Neural progenitor cell (in vitro differentiated cells): ENCODE measurements at regions not wholly inside any gene's neighbourhood (a gene's known extent, or its start where the extent isn't known, plus 50 kb on each side); places are given as distances from the start of the nearest gene placed in this dataset.

ENCODE experiments used
- DNase-seq: peaks from one replicate; pipeline ENCODE4 v3.0.0-alpha.2; 2016; ENCODE audit warnings: low spot score
- H2AFZ ChIP-seq: fragments of 200-600 bp; sonication (generic); replicated peaks from 2 replicates; pipeline ENCODE4 v1.6.1; 2016; ENCODE audit warnings: antibody characterized with exemption
- H3F3A ChIP-seq: fragments of 200-600 bp; sonication (generic); 2 replicates; pipeline ENCODE4 v1.6.1; 2016; ENCODE audit warnings: antibody characterized with exemption, low read depth
- H3K27ac ChIP-seq: fragments of 200-600 bp; sonication (generic); 2 replicates; pipeline ENCODE4 v1.5.1; 2016; ENCODE audit warnings: mild to moderate bottlenecking
- H3K27me3 ChIP-seq: fragments of 200-600 bp; sonication (generic); 2 replicates; pipeline ENCODE4 v1.6.1; 2016; ENCODE audit warnings: mild to moderate bottlenecking, moderate library complexity
- H3K36me3 ChIP-seq: fragments of 200-600 bp; sonication (generic); 2 replicates; pipeline ENCODE4 v1.5.1; 2016
- H3K4me1 ChIP-seq: fragments of 200-600 bp; sonication (generic); 2 replicates; pipeline ENCODE4 v1.6.1; 2016; ENCODE audit warnings: mixed run types
- H3K4me2 ChIP-seq: fragments of 200-600 bp; sonication (generic); 2 replicates; pipeline ENCODE4 v1.6.1; 2016
- H3K4me3 ChIP-seq: fragments of 200-600 bp; sonication (generic); 2 replicates; pipeline ENCODE4 v1.5.1; 2016
- H3K79me2 ChIP-seq: fragments of 200-600 bp; sonication (generic); 2 replicates; pipeline ENCODE4 v1.6.1; 2016; ENCODE audit warnings: low read depth
- H3K9ac ChIP-seq: fragments of 200-600 bp; sonication (generic); 2 replicates; pipeline ENCODE4 v1.6.1; 2016
- H3K9me3 ChIP-seq: fragments of 200-600 bp; sonication (generic); 2 replicates; pipeline ENCODE4 v1.5.1; 2016; ENCODE audit warnings: low read depth
- H4K20me1 ChIP-seq: fragments of 200-600 bp; sonication (generic); 2 replicates; pipeline ENCODE4 v1.6.1; 2016; ENCODE audit warnings: low read depth
- H3K27ac Mint-ChIP-seq: 3 replicates; pipeline ENCODE4 v1.8.0; 2021; ENCODE audit warnings: mixed read lengths
- H3K27me3 Mint-ChIP-seq: 2 replicates; pipeline ENCODE4 v1.8.0; 2022; ENCODE audit warnings: low read depth, mild to moderate bottlenecking, inconsistent platforms, moderate library complexity, mixed read lengths; ENCODE audit not compliant: insufficient read depth
- H3K36me3 Mint-ChIP-seq: 3 replicates; pipeline ENCODE4 v1.8.0; 2021; ENCODE audit warnings: mixed read lengths
- H3K4me1 Mint-ChIP-seq: 3 replicates; pipeline ENCODE4 v1.8.0; 2021; ENCODE audit warnings: mixed read lengths
- H3K4me3 Mint-ChIP-seq: 3 replicates; pipeline ENCODE4 v1.8.0; 2021; ENCODE audit warnings: mild to moderate bottlenecking, moderate library complexity, mixed read lengths
- H3K9me3 Mint-ChIP-seq: 3 replicates; pipeline ENCODE4 v1.8.0; 2020; ENCODE audit warnings: mixed read lengths
- CTCF ChIP-seq: fragments of 200-600 bp; sonication (generic); IDR thresholded peaks from 2 replicates; pipeline ENCODE4 v1.5.1; 2017; ENCODE audit warnings: antibody characterized with exemption, mild to moderate bottlenecking
- EZH2 ChIP-seq: fragments of 200-600 bp; sonication (generic); IDR thresholded peaks from 2 replicates; pipeline ENCODE4 v1.6.1; 2017; ENCODE audit warnings: antibody characterized with exemption, mild to moderate bottlenecking, moderate library complexity
- EZH2phosphoT487 ChIP-seq: fragments of 200-600 bp; sonication (generic); IDR thresholded peaks from 2 replicates; pipeline ENCODE4 v1.6.1; 2017; ENCODE audit warnings: antibody characterized with exemption

GRCh38 chr16:60329108-60329507, 1595.0 kb upstream of the GOT2 start:
- H3K36me3 Mint-ChIP-seq = no peaks in the 10 kb centered on the region
- no peaks in the 10 kb centered on the region for H3K4me1 ChIP-seq
- H3K9ac ChIP-seq = no peak overlapping the region
- H3K27ac Mint-ChIP-seq = no peak overlapping the region
- H3K27me3 Mint-ChIP-seq = peaks cover 2% of the 10 kb centered on the region
- H3K4me2 ChIP-seq = no peak overlapping the region
- TF ChIP-seq EZH2 (no peak), CTCF (no peak), EZH2phosphoT487 (no peak)
- no peak for DNase-seq
- no peak overlapping the region for H3K4me3 ChIP-seq
- no peak overlapping the region for H2AFZ ChIP-seq
- H3K9me3 Mint-ChIP-seq = peaks cover 2% of the 10 kb centered on the region
- no peak overlapping the region for H3K27ac ChIP-seq
- H3K4me3 Mint-ChIP-seq = no peak overlapping the region
- H3K36me3 ChIP-seq = no peaks in the 10 kb centered on the region
- no peaks in the 10 kb centered on the region for H3F3A ChIP-seq
- no peaks in the 10 kb centered on the region for H3K27me3 ChIP-seq
- H3K4me1 Mint-ChIP-seq = no peaks in the 10 kb centered on the region
- H4K20me1 ChIP-seq = no peaks in the 10 kb centered on the region
- H3K79me2 ChIP-seq = no peaks in the 10 kb centered on the region
- no peaks in the 10 kb centered on the region for H3K9me3 ChIP-seq

- H3K4me1 ChIP-seq = no peaks in the 10 kb centered on the region
- Mint-ChIP-seq H3K4me3 (no peak overlapping the region), H3K4me1 (no peaks in the 10 kb centered on the region), H3K27ac (no peak overlapping the region), H3K9me3 (peaks cover 2% of the 10 kb centered on the region), H3K27me3 (peaks cover 1% of the 10 kb centered on the region), H3K36me3 (no peaks in the 10 kb centered on the region)
- no peak overlapping the region for H3K27ac ChIP-seq
- no peaks in the 10 kb centered on the region for H3K36me3 ChIP-seq
- no peaks in the 10 kb centered on the region for H3F3A ChIP-seq
- H3K79me2 ChIP-seq = no peaks in the 10 kb centered on the region
- H2AFZ ChIP-seq = no peak overlapping the region
- TF ChIP-seq EZH2 (no peak), CTCF (no peak), EZH2phosphoT487 (no peak)
- DNase-seq = no peak
- no peak overlapping the region for H3K4me2 ChIP-seq
- no peaks in the 10 kb centered on the region for H3K27me3 ChIP-seq
- no peak overlapping the region for H3K4me3 ChIP-seq
- H4K20me1 ChIP-seq = no peaks in the 10 kb centered on the region
- H3K9me3 ChIP-seq = no peaks in the 10 kb centered on the region
- H3K9ac ChIP-seq = no peak overlapping the region
These were observed 1594.0 kb upstream of the GOT2 start for GRCh38 chr16:60328152-60328551.

DNA sequence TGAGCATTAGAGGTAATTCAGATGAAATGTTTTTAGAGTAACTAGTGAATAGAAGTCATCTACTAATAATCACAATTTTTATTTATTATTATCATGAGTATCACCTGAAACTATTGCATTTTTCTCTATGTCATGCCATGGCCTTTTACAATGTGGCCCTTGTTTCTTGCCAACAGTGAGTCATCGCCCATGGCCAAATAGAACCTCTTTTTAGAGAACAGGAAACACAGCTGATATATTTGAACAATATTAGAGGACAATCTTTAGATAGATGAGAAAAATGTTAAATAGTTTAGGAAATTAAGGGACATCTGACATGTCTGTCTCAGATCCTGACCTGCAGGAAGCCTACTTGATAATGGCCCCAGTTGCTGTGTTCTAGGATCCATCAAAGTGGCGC, 1584.4 kb upstream of the GOT2 start:
- Histone ChIP-seq H3K9me3 (no peaks in the 10 kb centered on the region), H3F3A (no peaks in the 10 kb centered on the region), H3K27ac (no peak overlapping the region), H3K79me2 (no peaks in the 10 kb centered on the region), H3K9ac (no peak overlapping the region), H4K20me1 (no peaks in the 10 kb centered on the region), H3K4me3 (no peak overlapping the region), H3K4me1 (peaks cover 25% of the 10 kb centered on the region), H3K36me3 (no peaks in the 10 kb centered on the region), H2AFZ (no peak overlapping the region), H3K4me2 (no peak overlapping the region), H3K27me3 (no peaks in the 10 kb centered on the region)
- no peaks in the 10 kb centered on the region for H3K36me3 Mint-ChIP-seq
- DNase-seq = no peak
- no peak overlapping the region for H3K4me3 Mint-ChIP-seq
- H3K27ac Mint-ChIP-seq = no peak overlapping the region
- H3K4me1 Mint-ChIP-seq = no peaks in the 10 kb centered on the region
- TF ChIP-seq CTCF (no peak), EZH2phosphoT487 (no peak), EZH2 (no peak)
- H3K9me3 Mint-ChIP-seq = no peaks in the 10 kb centered on the region
- no peaks in the 10 kb centered on the region for H3K27me3 Mint-ChIP-seq
